Caco-2 (cell line): ENCODE measurements at regions not wholly inside any gene's neighbourhood (a gene's known extent, or its start where the extent isn't known, plus 50 kb on each side); places are given as distances from the start of the nearest gene placed in this dataset.

Experiments
- BruUV-seq: library from RNA; stranded (reverse); fragments of 400-500 nt; replicated peaks from 2 replicates; lab custom pipeline; 2021; lab: Mats Ljungman, UMichigan
- CTCF ChIA-PET: fragments of 300-600 bp; sonication (Branson Sonifier 250); formaldehyde crosslinking; loops from one replicate; lab custom pipeline; 2022; ENCODE audit warnings: antibody characterized with exemption; lab: Charles Lee
- POLR2A ChIA-PET: fragments of 300-600 bp; sonication (Branson Sonifier 250); formaldehyde crosslinking; loops from one replicate; lab custom pipeline; 2022; ENCODE audit warnings: antibody characterized with exemption; lab: Charles Lee
- DNase-seq, 2 experiments: peaks; one replicate each; pipeline versions ENCODE4 v3.0.0 to v3.0.0-alpha.2; 2020 to 2022
- H3K27me3 ChIP-seq: replicated peaks from 2 replicates; pipeline ENCODE4 v1.6.0; 2011; ENCODE audit warnings: low read length; ENCODE audit not compliant: control insufficient read depth, insufficient read depth
- H3K36me3 ChIP-seq: 2 replicates; pipeline ENCODE4 v1.5.1; 2011; ENCODE audit warnings: low read length; ENCODE audit not compliant: control insufficient read depth, insufficient read depth
- H3K4me1 ChIP-seq: fragments of 250-450 bp; sonication (Bioruptor Pico); 2 replicates; pipeline ENCODE4 v1.5.1; 2020; ENCODE audit warnings: mild to moderate bottlenecking
- H3K4me3 ChIP-seq: 2 replicates; pipeline ENCODE4 v1.5.1; 2011; ENCODE audit warnings: low read depth, mild to moderate bottlenecking, control low read depth, low read length
- H3K9me3 ChIP-seq: fragments of 250-450 bp; sonication (Bioruptor Pico); 2 replicates; pipeline ENCODE4 v1.5.1; 2020; ENCODE audit warnings: mild to moderate bottlenecking, moderate library complexity
- H3K27ac Mint-ChIP-seq: one replicate; pipeline ENCODE4 v1.8.0; 2022; ENCODE audit warnings: mixed read lengths; ENCODE audit not compliant: unreplicated experiment
- H3K27me3 Mint-ChIP-seq: one replicate; pipeline ENCODE4 v1.8.0; 2022; ENCODE audit warnings: mixed read lengths; ENCODE audit not compliant: insufficient read depth, unreplicated experiment
- H3K36me3 Mint-ChIP-seq: one replicate; pipeline ENCODE4 v1.8.0; 2022; ENCODE audit warnings: mild to moderate bottlenecking, mixed read lengths; ENCODE audit not compliant: insufficient read depth, unreplicated experiment
- H3K4me1 Mint-ChIP-seq: one replicate; pipeline ENCODE4 v1.8.0; 2022; ENCODE audit warnings: low read depth, mixed read lengths; ENCODE audit not compliant: unreplicated experiment
- H3K4me3 Mint-ChIP-seq: one replicate; pipeline ENCODE4 v1.8.0; 2022; ENCODE audit warnings: mild to moderate bottlenecking, moderate library complexity, mixed read lengths; ENCODE audit not compliant: unreplicated experiment
- H3K9me3 Mint-ChIP-seq: one replicate; pipeline ENCODE4 v1.8.0; 2022; ENCODE audit warnings: mixed read lengths; ENCODE audit not compliant: unreplicated experiment
- CTCF ChIP-seq, 2 experiments: fragments of 200-600 bp in 1 of 2; IDR thresholded peaks; 1 replicate in 1 of 2; 2 replicates in 1 of 2; pipeline versions ENCODE4 v1.5.1 to v1.8.0; 2011 to 2022; ENCODE audit warnings: antibody characterized with exemption in 1 of 2, control low read depth in 1 of 2, inconsistent platforms in 1 of 2, low read depth in 1 of 2, low read length in 1 of 2, mild to moderate bottlenecking in 1 of 2, moderate library complexity in 1 of 2; ENCODE audit not compliant: insufficient read depth in 1 of 2, severe bottlenecking in 1 of 2, unreplicated experiment in 1 of 2
- intact Hi-C: fragments of 100-400 bp; cut with micrococcal nuclease; formaldehyde crosslinking; loops from one replicate; pipeline ENCODE4 v1.10.0; 2022; ENCODE audit not compliant: unreplicated experiment

- no peak for TF ChIP-seq CTCF (IDR thresholded peaks at IDR 0.05; ENCODE audit: insufficient read depth in 1 of 2, low read depth in 1 of 2, low read length in 1 of 2, severe bottlenecking in 1 of 2, unreplicated experiment in 1 of 2)
- H3K9me3 ChIP-seq, result no peaks in the 10 kb centered on the region
- BruUV-seq, result no TSS peak
- DNase-seq, result no peak
- ChIA-PET POLR2A (no interaction called here), CTCF (no interaction called here)
- no peaks in the 10 kb centered on the region for H3K27me3 ChIP-seq
- H3K4me3 ChIP-seq, result no peak overlapping the region
- H3K36me3 Mint-ChIP-seq, result no peaks in the 10 kb centered on the region
- H3K4me1 ChIP-seq, result no peaks in the 10 kb centered on the region
- H3K4me3 Mint-ChIP-seq, result no peak overlapping the region
- no peak overlapping the region for H3K27ac Mint-ChIP-seq
- intact Hi-C loops, result no loop called here
- H3K9me3 Mint-ChIP-seq, result peaks cover 2% of the 10 kb centered on the region
- peaks cover 2% of the 10 kb centered on the region for H3K27me3 Mint-ChIP-seq
- H3K4me1 Mint-ChIP-seq, result no peaks in the 10 kb centered on the region
- H3K36me3 ChIP-seq, result no peaks in the 10 kb centered on the region
These were observed 66.4 kb upstream of the CFAP20DC start for GRCh38 chr3:59116233-59116537.

GRCh38 chr3:59115364-59116232 is 65.8 kb upstream of the CFAP20DC start:
- Histone ChIP-seq H3K4me1 (no peaks in the 10 kb centered on the region), H3K36me3 (no peaks in the 10 kb centered on the region), H3K4me3 (no peak overlapping the region), H3K27me3 (no peaks in the 10 kb centered on the region), H3K9me3 (no peaks in the 10 kb centered on the region)
- peaks cover 2% of the 10 kb centered on the region for H3K27me3 Mint-ChIP-seq
- no peaks in the 10 kb centered on the region for H3K4me1 Mint-ChIP-seq
- TF ChIP-seq CTCF (IDR thresholded peaks at IDR 0.05; ENCODE audit: insufficient read depth in 1 of 2, low read depth in 1 of 2, low read length in 1 of 2, severe bottlenecking in 1 of 2, unreplicated experiment in 1 of 2), result no peak
- intact Hi-C loops, result no loop called here
- POLR2A ChIA-PET, result no interaction called here
- no peak overlapping the region for H3K27ac Mint-ChIP-seq
- H3K36me3 Mint-ChIP-seq, result no peaks in the 10 kb centered on the region
- no peak for DNase-seq
- no peaks in the 10 kb centered on the region for H3K9me3 Mint-ChIP-seq
- H3K4me3 Mint-ChIP-seq, result no peak overlapping the region
- CTCF ChIA-PET, result no interaction called here
- no TSS peak for BruUV-seq

GRCh38 chr3:59107856-59108815 is 58.3 kb upstream of the CFAP20DC start:
- ChIA-PET POLR2A (no interaction called here), CTCF (interaction anchor here (0.6 kb wide), 1 partner anchor 44 kb away, joined by 8 read pairs; no protein-coding TSS in a partner anchor)
- BruUV-seq, result no TSS peak
- no peak for TF ChIP-seq CTCF (IDR thresholded peaks at IDR 0.05; ENCODE audit: insufficient read depth in 1 of 2, low read depth in 1 of 2, low read length in 1 of 2, severe bottlenecking in 1 of 2, unreplicated experiment in 1 of 2)
- H3K4me3 Mint-ChIP-seq, result no peak overlapping the region
- Histone ChIP-seq H3K9me3 (no peaks in the 10 kb centered on the region), H3K4me3 (no peak overlapping the region), H3K4me1 (peaks cover 5% of the 10 kb centered on the region; the same call in 1 of the 2 replicates), H3K36me3 (no peaks in the 10 kb centered on the region), H3K27me3 (no peaks in the 10 kb centered on the region)
- peak overlapping the region; percentile 70 for H3K27ac Mint-ChIP-seq
- H3K9me3 Mint-ChIP-seq, result no peaks in the 10 kb centered on the region
- H3K4me1 Mint-ChIP-seq, result peaks cover 9% of the 10 kb centered on the region
- DNase-seq, result no peak
- no peaks in the 10 kb centered on the region for H3K27me3 Mint-ChIP-seq
- intact Hi-C loops, result no loop called here
- H3K36me3 Mint-ChIP-seq, result no peaks in the 10 kb centered on the region
